ENCODE measurements at regions not wholly inside any gene's neighbourhood (a gene's known extent, or its start where the extent isn't known, plus 50 kb on each side); places are given as distances from the start of the nearest gene placed in this dataset.

GRCh38 chr2:14937336-14937735 is 304.8 kb downstream of the LRATD1 start:
- no peak overlapping the region for H3K27ac ChIP-seq
- no peak overlapping the region for H3K4me2 ChIP-seq (ENCODE audit: low read length)
- no peaks in the 10 kb centered on the region for H3K4me1 ChIP-seq
- TF ChIP-seq, protein P1, sequence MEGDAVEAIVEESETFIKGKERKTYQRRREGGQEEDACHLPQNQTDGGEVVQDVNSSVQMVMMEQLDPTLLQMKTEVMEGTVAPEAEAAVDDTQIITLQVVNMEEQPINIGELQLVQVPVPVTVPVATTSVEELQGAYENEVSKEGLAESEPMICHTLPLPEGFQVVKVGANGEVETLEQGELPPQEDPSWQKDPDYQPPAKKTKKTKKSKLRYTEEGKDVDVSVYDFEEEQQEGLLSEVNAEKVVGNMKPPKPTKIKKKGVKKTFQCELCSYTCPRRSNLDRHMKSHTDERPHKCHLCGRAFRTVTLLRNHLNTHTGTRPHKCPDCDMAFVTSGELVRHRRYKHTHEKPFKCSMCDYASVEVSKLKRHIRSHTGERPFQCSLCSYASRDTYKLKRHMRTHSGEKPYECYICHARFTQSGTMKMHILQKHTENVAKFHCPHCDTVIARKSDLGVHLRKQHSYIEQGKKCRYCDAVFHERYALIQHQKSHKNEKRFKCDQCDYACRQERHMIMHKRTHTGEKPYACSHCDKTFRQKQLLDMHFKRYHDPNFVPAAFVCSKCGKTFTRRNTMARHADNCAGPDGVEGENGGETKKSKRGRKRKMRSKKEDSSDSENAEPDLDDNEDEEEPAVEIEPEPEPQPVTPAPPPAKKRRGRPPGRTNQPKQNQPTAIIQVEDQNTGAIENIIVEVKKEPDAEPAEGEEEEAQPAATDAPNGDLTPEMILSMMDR (IDR thresholded peaks at IDR 0.05) = no peak
- no peaks in the 10 kb centered on the region for H3K79me2 ChIP-seq
- H3K4me3 ChIP-seq (ENCODE audit: low read depth, low read length) = no peak overlapping the region
- H2AFZ ChIP-seq = no peak overlapping the region
- no peaks in the 10 kb centered on the region for H3K36me3 ChIP-seq (ENCODE audit: control insufficient read depth, insufficient read depth, low read length)
- H3K9ac ChIP-seq = no peak overlapping the region
- no peaks in the 10 kb centered on the region for H3K9me3 ChIP-seq (ENCODE audit: control insufficient read depth, low read length)
- no peaks in the 10 kb centered on the region for H3K27me3 ChIP-seq (ENCODE audit: control insufficient read depth, insufficient read depth, low read length)

DNA sequence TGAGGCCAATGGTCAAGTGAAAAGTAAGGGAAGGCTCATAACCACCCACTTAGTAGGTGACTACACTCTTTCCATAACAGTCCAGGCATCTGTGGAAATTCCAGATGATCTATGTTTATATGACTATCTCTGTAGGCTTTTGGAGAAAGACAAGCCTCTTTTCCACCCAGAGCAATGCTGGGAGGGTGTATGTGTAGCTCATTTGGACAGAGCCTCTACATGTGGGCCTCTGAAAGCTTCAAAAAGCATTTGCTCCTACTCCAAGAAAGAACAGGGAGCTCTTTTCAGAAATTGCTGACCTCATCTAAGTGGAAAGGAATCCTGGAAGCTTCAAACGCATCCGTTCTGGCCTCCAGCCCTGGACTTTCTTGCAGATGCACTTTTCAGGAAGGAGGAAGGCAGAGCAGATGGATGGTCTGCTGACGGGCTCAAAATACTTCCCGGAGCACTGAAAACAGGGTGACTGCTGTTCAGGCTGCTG is 308.7 kb downstream of the LRATD1 start:
- Histone ChIP-seq H3K36me3 (ENCODE audit: control insufficient read depth, insufficient read depth, low read length) (no peaks in the 10 kb centered on the region), H3K9ac (no peak overlapping the region), H3K4me3 (ENCODE audit: low read depth, low read length) (no peak overlapping the region), H3K27me3 (ENCODE audit: control insufficient read depth, insufficient read depth, low read length) (no peaks in the 10 kb centered on the region), H3K9me3 (ENCODE audit: control insufficient read depth, low read length) (no peaks in the 10 kb centered on the region), H3K79me2 (no peaks in the 10 kb centered on the region), H2AFZ (no peak overlapping the region), H3K27ac (no peak overlapping the region), H3K4me2 (ENCODE audit: low read length) (no peak overlapping the region), H3K4me1 (no peaks in the 10 kb centered on the region)
- TF ChIP-seq, protein P1 (IDR thresholded peaks at IDR 0.05) = no peak

- Histone ChIP-seq H3K79me2 (no peaks in the 10 kb centered on the region), H3K9me3 (ENCODE audit: control insufficient read depth, low read length) (no peaks in the 10 kb centered on the region), H3K27ac (no peak overlapping the region), H3K27me3 (ENCODE audit: control insufficient read depth, insufficient read depth, low read length) (no peaks in the 10 kb centered on the region), H3K9ac (no peak overlapping the region), H3K36me3 (ENCODE audit: control insufficient read depth, insufficient read depth, low read length) (no peaks in the 10 kb centered on the region), H2AFZ (no peak overlapping the region), H3K4me3 (ENCODE audit: low read depth, low read length) (no peak overlapping the region), H3K4me1 (no peaks in the 10 kb centered on the region), H3K4me2 (ENCODE audit: low read length) (no peak overlapping the region)
- TF ChIP-seq, protein P1 (IDR thresholded peaks at IDR 0.05) = no peak
Measured at GRCh38 chr2:14942987-14943386, 310.5 kb downstream of the LRATD1 start.

- no peak overlapping the region for H2AFZ ChIP-seq
- no peaks in the 10 kb centered on the region for H3K79me2 ChIP-seq
- H3K9me3 ChIP-seq (ENCODE audit: control insufficient read depth, low read length) = no peaks in the 10 kb centered on the region
- TF ChIP-seq, protein P1 (IDR thresholded peaks at IDR 0.05) = no peak
- H3K36me3 ChIP-seq (ENCODE audit: control insufficient read depth, insufficient read depth, low read length) = no peaks in the 10 kb centered on the region
- H3K4me1 ChIP-seq = no peaks in the 10 kb centered on the region
- no peaks in the 10 kb centered on the region for H3K27me3 ChIP-seq (ENCODE audit: control insufficient read depth, insufficient read depth, low read length)
- H3K4me3 ChIP-seq (ENCODE audit: low read depth, low read length) = no peak overlapping the region
- H3K9ac ChIP-seq = no peak overlapping the region
- H3K4me2 ChIP-seq (ENCODE audit: low read length) = no peak overlapping the region
- no peak overlapping the region for H3K27ac ChIP-seq
Measured at GRCh38 chr2:14944562-14945346, 312.2 kb downstream of the LRATD1 start.

Measured in parathyroid adenoma (tissue), 2 donors.